ELF-1 (cell line): ENCODE measurements at regions not wholly inside any gene's neighbourhood (a gene's known extent, or its start where the extent isn't known, plus 50 kb on each side); places are given as distances from the start of the nearest gene placed in this dataset.
A peak's percentile ranks its signal among the peaks of the same experiment; 100 is the strongest.

Source experiments
- DNase-seq: peaks from one replicate; pipeline ENCODE4 v3.0.0-alpha.2; 2016; ENCODE audit warnings: low read depth, low spot score

- no peak for DNase-seq
These were observed 1198.7 kb downstream of the PCDH7 start for GRCh38 chr4:31918891-31919290.

GRCh38 chr4:31923634-31924033 is 1203.5 kb downstream of the PCDH7 start:
- DNase-seq: no peak

- DNase-seq: no peak
These were observed 1209.6 kb downstream of the PCDH7 start for GRCh38 chr4:31929676-31930345.

GRCh38 chr4:31946456-31946855 is 1226.3 kb downstream of the PCDH7 start:
- DNase-seq: no peak

- no peak for DNase-seq
These were observed 1226.9 kb downstream of the PCDH7 start for GRCh38 chr4:31947101-31947500.

- DNase-seq: no peak
These were observed 1228.9 kb downstream of the PCDH7 start for GRCh38 chr4:31949045-31949444.

GRCh38 chr4:31955346-31955745 is 1235.2 kb downstream of the PCDH7 start:
- DNase-seq: no peak

GRCh38 chr4:31959972-31960371 is 1239.8 kb downstream of the PCDH7 start:
- no peak for DNase-seq

GRCh38 chr4:31964685-31965084 is 1244.5 kb downstream of the PCDH7 start:
- DNase-seq: no peak

GRCh38 chr4:31968842-31969241 is 1248.7 kb downstream of the PCDH7 start:
- DNase-seq: no peak

- DNase-seq: no peak
These were observed 1254.4 kb downstream of the PCDH7 start for GRCh38 chr4:31974490-31975002.

GRCh38 chr4:31979988-31980387 is 1259.8 kb downstream of the PCDH7 start:
- DNase-seq: no peak

- no peak for DNase-seq
These were observed 1263.1 kb downstream of the PCDH7 start for GRCh38 chr4:31983246-31983645.

GRCh38 chr4:31983677-31984076 is 1263.5 kb downstream of the PCDH7 start:
- DNase-seq: no peak

GRCh38 chr4:31984872-31985271 is 1264.7 kb downstream of the PCDH7 start:
- DNase-seq: no peak

- peak; percentile 83 for DNase-seq
These were observed 1276.1 kb downstream of the PCDH7 start for GRCh38 chr4:31995943-31996901.

GRCh38 chr4:31998807-31999206 is 1278.6 kb downstream of the PCDH7 start:
- DNase-seq: no peak

- DNase-seq: no peak
These were observed 1279.7 kb downstream of the PCDH7 start for GRCh38 chr4:31999848-32000247.

- DNase-seq: no peak
These were observed 1280.8 kb downstream of the PCDH7 start for GRCh38 chr4:32000846-32001488.

- DNase-seq: no peak
These were observed 1282.0 kb downstream of the PCDH7 start for GRCh38 chr4:32002037-32002747.

- no peak for DNase-seq
These were observed 1283.4 kb downstream of the PCDH7 start for GRCh38 chr4:32003548-32003947.
